ENCODE measurements at regions not wholly inside any gene's neighbourhood (a gene's known extent, or its start where the extent isn't known, plus 50 kb on each side); places are given as distances from the start of the nearest gene placed in this dataset.
A peak's percentile ranks its signal among the peaks of the same experiment; 100 is the strongest.

DNA sequence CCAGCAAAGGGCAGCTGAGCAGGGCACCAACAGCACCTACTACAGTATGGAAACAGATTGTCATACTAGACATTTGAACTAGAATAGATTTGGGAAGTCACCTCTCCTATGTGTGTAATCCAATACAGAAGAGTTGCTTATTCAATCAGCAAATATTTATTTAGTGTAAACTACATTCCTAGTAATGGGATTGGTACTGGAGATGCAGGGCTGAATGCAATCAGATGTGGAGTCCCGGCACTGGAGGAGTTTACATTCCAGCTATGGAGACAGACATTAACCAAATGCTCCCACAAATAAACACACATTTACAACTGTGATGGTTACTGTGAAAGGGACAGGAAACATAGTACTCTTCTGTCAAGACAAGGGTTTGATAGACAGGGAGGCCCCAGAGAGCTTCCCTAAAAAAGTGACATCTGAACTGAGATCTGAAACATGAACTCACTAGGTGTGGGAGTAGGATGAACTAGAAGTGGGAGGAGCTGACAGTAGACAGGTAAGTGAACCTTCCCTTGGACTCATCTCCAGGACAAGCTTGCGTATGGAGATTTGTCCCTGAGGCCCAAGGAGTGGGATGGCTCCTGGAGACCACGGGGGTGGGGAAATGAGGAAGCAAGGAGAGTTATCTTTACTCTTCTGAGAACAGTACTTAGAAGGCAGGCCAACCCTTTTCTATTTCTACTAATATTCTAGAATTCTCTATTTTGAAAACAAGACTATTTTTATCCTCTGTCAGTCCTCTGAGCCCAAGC is 420.5 kb downstream of the MAFB start:
- no peak for TF ChIP-seq GATA1 (IDR thresholded peaks at IDR 0.05; ENCODE audit: low read depth, low read length)
- TF ChIP-seq POLR2A (IDR thresholded peaks at IDR 0.05; ENCODE audit: low read length), result no peak
- no peak for DNase-seq

DNA sequence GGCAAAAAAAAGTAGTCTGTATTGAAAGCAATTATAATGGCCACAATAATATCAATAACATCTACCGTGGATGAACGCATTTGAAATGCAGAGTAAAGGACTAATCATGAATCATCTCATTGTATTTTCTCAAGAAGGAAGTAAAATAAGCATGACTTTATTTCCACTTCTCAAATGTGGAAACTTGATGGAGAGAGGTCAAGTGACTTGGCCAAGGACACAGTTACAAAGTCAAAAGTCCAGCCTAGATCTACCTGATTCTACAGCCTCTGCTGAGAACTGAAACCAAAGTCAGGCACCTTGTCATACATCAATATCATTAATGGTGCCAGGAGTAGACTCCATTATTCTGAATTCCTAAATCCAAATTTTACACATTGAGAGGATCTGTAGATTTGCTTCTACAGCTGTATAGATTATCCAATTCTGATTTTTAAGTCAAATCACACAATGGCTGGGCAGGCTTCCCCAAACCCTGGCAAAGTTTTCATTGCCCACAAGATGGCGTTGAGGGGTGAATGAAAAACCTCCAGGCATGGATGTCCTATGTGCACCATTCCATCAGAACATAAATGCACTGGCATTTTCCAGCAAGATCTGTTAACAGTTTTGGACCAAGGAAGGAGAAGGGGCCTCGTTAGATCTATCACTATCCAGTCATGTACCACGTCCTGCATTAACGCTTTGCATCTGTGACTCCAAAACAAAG is 423.1 kb downstream of the MAFB start:
- TF ChIP-seq GATA1 (IDR thresholded peaks at IDR 0.05; ENCODE audit: low read depth, low read length) (no peak), POLR2A (IDR thresholded peaks at IDR 0.05; ENCODE audit: low read length) (no peak)
- peak in 1 of 2 experiments; percentile 4 for DNase-seq

DNA sequence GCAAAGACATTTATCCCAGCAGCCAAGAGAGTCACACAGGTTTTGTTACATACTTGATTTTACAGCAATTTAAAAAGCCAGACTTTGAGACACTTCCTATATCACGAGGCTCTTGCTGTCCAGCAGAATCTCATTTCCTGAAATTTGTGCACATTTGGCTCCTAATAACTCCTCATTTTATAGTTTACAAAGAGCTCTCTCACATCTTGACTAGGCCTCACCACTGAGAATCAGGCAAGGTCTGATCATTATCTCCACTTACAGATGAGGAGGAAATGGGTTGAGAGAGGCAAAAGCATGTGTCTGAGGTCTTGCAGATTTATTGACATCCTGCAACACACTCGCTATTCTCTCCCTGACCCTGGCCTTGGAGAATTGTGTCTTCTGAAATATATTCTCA is 426.8 kb downstream of the MAFB start:
- no peak for DNase-seq
- no peak for TF ChIP-seq POLR2A (IDR thresholded peaks at IDR 0.05; ENCODE audit: low read length)
- no peak for TF ChIP-seq GATA1 (IDR thresholded peaks at IDR 0.05; ENCODE audit: low read depth, low read length)

DNA sequence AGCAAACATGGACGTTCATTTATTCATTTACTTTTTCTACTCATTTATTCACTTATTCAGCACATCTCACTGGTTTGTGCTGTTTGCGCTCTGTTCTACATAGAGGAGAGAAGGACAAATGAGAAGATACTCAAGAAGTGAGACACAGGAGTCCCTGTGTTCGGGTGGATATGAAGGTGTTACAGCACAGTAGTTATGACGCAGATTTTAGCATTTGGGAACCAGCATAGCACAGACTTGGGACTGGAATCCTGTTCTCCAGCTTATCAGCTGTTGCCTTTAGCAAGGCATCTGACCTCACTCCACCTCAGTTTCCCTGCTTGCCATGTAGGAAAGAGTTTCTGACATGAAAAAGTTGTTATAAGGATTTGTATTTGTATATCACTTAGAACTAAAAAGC is 430.1 kb downstream of the MAFB start:
- no peak for TF ChIP-seq GATA1 (IDR thresholded peaks at IDR 0.05; ENCODE audit: low read depth, low read length)
- TF ChIP-seq POLR2A (IDR thresholded peaks at IDR 0.05; ENCODE audit: low read length), result no peak

DNA sequence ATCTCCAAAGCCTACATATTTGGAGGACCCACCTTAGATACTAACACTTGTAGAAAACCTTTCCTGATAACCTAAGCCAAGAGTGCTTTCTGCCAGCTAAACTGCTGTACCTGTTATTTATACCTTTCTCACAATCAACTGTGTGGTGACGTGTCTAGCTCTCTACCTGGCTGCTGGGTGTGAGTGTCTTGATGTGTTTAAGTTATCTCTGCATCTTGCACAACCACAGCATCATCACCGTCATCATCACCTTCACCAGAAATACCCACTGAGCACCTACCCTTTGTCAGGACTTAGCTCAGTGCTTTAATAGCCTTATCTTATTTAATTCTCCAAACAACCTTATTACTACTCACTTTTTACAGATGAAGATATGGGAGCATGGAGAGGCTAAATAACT is 431.3 kb downstream of the MAFB start:
- DNase-seq, result no peak
- TF ChIP-seq GATA1 (IDR thresholded peaks at IDR 0.05; ENCODE audit: low read depth, low read length), result no peak
- no peak for TF ChIP-seq POLR2A (IDR thresholded peaks at IDR 0.05; ENCODE audit: low read length)

More for the DNA sequence above, 430.1 kb downstream of the MAFB start:
- no peak for DNase-seq

DNA sequence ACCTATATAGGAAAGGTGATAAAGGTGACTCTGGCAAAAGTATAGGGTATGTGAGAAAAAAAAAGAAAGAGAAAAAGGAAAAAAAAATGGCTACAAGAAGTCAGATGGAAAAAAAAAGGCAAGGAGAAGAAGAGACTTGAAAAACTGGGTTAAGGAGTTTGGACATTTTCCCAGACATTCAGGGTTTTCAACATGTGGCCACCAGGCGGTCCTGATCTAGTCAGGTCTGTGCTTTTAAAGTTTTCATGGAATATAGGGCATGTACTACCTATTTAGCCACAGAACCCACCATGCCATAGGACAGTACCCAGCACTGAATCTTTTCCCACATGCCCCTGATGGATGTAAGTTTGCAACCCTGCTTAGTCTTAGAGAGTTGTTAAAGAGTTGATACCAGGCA is 433.7 kb downstream of the MAFB start:
- no peak for DNase-seq
- TF ChIP-seq GATA1 (IDR thresholded peaks at IDR 0.05; ENCODE audit: low read depth, low read length) (no peak), POLR2A (IDR thresholded peaks at IDR 0.05; ENCODE audit: low read length) (no peak)

DNA sequence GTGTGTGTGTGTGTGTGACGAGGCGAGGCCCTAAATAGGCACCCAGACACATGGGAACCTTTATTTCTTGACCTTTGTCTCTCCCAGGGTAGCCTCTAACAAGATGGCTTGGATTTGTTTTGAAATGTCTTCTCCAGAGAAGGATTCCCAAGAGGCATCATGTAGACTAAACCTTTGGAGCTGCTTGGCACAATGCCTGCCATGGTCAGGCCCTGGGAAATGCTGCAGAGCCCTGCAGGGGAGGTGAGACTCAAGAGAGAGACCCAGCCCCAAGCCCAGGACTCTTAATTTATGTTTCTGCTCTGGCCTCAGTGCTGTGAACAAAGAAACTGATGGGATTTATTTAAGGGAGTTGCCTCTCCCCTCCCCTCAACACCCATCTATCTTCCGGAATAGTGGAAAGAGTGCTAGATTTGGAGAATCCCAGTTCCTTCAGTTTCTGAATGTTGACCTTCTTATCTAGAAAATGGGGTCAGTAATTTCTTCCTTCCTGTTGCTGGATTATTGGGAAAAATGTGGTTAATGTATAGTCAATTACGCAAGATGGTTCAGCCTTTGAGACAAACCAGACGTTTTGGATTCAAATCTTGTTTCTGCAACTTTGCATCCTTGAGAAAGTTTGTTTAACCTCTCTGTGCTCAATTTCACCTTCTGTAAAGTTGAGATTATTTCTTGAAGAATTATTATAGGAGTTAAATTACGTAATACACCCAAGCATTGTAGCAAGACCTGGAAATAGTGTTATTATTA is 434.8 kb downstream of the MAFB start:
- DNase-seq, result no peak
- TF ChIP-seq GATA1 (IDR thresholded peaks at IDR 0.05; ENCODE audit: low read depth, low read length) (no peak), POLR2A (IDR thresholded peaks at IDR 0.05; ENCODE audit: low read length) (no peak)

DNA sequence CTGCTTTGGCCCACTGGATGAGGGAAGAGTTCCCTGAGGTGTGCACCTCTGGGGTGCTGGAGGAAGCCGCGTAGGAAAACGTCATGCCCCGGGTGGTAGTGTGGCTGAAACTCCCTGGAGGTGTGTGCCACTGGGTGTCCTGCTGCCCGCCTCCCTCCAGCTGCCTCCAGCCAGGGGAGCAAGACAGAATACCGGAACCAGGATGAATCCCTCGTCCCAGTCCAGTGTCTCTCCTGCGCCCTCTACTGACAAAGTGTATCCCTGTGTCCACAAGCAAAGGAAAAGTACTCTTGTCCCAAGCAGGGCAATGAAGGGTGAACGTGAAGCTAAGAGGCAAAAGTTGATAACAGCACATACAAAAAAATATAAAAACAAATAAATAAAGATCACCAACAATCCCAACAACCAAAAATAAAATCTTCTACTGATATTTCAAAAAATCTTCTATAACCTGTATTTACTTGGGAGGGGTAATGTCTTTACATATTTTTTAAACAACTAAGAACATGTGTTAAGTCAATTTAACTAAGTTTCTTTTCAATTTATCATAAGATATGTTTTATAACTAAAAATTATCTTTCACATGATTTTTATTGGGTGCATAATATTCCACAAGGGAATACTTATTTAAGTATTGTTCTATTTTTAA is 437.6 kb downstream of the MAFB start:
- TF ChIP-seq POLR2A (IDR thresholded peaks at IDR 0.05; ENCODE audit: low read length) (no peak), GATA1 (IDR thresholded peaks at IDR 0.05; ENCODE audit: low read depth, low read length) (no peak)
- DNase-seq, result peak; percentile 6 to 34

DNA sequence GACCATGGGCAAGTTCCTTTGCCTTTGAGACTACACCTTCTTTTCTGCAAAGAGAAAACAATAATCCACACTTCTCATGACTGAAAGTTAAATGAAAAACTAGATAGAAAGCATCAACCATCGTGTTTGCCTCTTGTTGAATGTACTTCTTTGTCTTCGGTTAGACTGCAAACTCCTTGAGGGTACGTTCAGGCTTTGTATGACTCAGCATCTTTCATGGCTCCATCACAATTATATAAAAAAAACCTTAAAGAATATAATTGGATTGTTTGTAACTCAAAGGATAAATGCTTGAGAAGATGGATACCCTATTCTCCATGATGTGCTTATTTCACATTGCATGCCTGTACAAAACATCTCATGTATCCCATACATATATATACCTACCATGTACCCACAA is 439.2 kb downstream of the MAFB start:
- DNase-seq, result no peak
- no peak for TF ChIP-seq POLR2A (IDR thresholded peaks at IDR 0.05; ENCODE audit: low read length)
- TF ChIP-seq GATA1 (IDR thresholded peaks at IDR 0.05; ENCODE audit: low read depth, low read length), result no peak

DNA sequence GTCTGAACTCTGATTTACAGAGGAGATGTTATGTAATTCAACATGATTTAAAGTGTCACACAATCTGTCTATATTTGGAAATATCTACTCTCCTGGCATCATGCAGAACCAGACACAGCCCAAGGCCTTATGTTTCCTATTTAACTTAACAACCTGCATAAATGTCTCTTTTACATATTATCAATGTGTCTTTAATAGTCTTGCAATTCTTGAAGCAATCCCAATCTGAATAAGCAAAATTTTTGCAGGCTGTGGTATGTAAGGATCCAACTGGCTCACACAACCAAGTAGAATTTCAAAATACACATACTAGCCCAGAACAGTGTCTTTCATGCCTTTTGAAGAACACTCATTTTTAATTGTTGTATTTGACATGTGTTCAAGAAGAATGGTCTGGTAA is 443.2 kb downstream of the MAFB start:
- no peak for DNase-seq
- TF ChIP-seq GATA1 (IDR thresholded peaks at IDR 0.05; ENCODE audit: low read depth, low read length) (no peak), POLR2A (IDR thresholded peaks at IDR 0.05; ENCODE audit: low read length) (no peak)

DNA sequence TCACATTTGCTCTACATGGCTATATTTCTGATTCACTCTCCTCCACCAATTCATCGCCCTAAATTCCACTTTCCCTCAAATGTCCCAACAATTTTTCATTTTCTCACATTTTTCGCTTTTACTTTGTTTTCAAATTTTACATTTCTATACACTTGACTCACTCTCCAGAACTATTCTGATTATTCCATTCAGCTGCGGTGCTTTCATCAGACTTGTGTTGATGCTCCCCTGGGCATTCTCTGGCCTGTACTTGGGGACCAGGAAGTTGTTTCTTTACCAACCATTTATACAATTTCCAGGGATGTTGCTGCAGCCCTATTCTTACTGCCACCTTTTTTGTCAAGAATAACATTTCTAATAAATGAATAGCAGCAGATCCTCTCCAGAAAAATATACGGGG is 444.8 kb downstream of the MAFB start:
- no peak for TF ChIP-seq GATA1 (IDR thresholded peaks at IDR 0.05; ENCODE audit: low read depth, low read length)
- TF ChIP-seq POLR2A (IDR thresholded peaks at IDR 0.05; ENCODE audit: low read length), result no peak
- no peak for DNase-seq

DNA sequence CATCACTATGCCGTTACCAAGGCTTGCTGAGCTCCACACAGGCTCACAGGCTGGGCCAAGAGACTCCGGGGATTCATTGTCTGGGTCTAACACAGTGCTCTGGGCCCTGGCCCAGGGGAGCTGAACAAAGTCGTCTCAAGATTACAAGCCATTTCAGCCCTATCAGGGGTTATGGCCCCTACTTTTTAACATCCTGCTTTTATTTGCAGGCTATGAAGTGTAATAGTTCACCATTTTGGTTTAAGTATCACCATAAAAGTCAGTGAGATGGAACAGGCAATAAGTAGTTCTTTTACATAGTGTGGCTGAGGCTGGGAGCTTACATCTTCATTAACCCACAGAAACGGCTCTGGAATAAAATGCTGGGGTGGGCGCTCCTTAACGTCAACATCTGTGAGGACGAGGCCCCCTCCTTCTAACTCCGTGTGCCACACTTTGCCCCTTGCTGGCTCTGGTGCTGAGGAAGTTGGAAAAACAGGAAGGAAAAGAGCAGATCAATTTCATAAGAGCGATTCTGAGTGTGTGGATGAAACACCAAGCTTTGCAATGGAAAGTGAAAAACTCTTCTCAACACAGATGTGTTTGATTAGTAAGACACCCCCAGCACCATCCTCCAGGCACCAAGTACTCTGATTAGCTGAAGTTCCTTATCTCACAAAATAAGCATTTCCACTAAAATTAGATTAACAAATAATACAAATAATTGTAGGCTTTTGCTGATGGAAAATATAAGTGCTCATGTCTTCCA is 447.3 kb downstream of the MAFB start:
- no peak for DNase-seq
- no peak for TF ChIP-seq POLR2A (IDR thresholded peaks at IDR 0.05; ENCODE audit: low read length)
- no peak for TF ChIP-seq GATA1 (IDR thresholded peaks at IDR 0.05; ENCODE audit: low read depth, low read length)

DNA sequence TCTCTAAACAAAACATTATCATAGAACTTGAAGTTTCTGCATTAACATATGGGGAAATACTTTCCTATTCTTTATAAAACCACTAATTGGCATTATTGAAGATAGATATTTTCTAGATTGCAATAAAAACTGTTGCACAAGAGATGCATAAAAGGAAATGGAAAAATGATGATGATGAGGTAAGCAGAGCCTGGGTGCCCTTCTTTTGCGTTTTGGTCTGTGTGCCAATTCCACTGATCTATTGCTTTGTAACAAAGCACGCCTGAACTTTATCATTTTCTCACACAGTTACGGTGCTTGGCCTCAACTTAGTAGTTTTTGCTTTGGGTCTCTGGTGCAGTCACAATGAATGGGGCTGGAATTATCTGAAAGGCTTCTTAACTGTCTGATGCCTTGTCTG is 450.5 kb downstream of the MAFB start:
- TF ChIP-seq POLR2A (IDR thresholded peaks at IDR 0.05; ENCODE audit: low read length), result no peak
- no peak for TF ChIP-seq GATA1 (IDR thresholded peaks at IDR 0.05; ENCODE audit: low read depth, low read length)
- DNase-seq, result no peak
